GM23338 (cell line): ENCODE measurements at regions not wholly inside any gene's neighbourhood (a gene's known extent, or its start where the extent isn't known, plus 50 kb on each side); places are given as distances from the start of the nearest gene placed in this dataset.

Source experiments
- EZH2 ChIP-seq: fragments of 200-600 bp; sonication (generic); IDR thresholded peaks from one replicate; pipeline ENCODE4 v1.8.0; 2017; ENCODE audit warnings: antibody characterized with exemption, mild to moderate bottlenecking, low read depth; ENCODE audit not compliant: unreplicated experiment
- POLR2AphosphoS5 ChIP-seq: IDR thresholded peaks from 2 replicates; pipeline ENCODE4 v1.6.1; 2016; ENCODE audit warnings: antibody characterized with exemption, low read depth
- STAT1 ChIP-seq: IDR thresholded peaks from one replicate; pipeline ENCODE4 v1.6.1; 2016; ENCODE audit warnings: antibody characterized with exemption; ENCODE audit not compliant: unreplicated experiment
- TF ChIP-seq, protein P1 (sequence below), 2 experiments: fragments of 200-600 bp in 1 of 2; sonication (generic) in 1 of 2; conservative IDR thresholded peaks; 2 replicates each; pipeline versions ENCODE4 v1.5.1 to v1.6.1; 2016 to 2017; ENCODE audit warnings: antibody characterized with exemption in 2 of 2, low read depth in 2 of 2, mild to moderate bottlenecking in 2 of 2, moderate library complexity in 1 of 2

DNA sequence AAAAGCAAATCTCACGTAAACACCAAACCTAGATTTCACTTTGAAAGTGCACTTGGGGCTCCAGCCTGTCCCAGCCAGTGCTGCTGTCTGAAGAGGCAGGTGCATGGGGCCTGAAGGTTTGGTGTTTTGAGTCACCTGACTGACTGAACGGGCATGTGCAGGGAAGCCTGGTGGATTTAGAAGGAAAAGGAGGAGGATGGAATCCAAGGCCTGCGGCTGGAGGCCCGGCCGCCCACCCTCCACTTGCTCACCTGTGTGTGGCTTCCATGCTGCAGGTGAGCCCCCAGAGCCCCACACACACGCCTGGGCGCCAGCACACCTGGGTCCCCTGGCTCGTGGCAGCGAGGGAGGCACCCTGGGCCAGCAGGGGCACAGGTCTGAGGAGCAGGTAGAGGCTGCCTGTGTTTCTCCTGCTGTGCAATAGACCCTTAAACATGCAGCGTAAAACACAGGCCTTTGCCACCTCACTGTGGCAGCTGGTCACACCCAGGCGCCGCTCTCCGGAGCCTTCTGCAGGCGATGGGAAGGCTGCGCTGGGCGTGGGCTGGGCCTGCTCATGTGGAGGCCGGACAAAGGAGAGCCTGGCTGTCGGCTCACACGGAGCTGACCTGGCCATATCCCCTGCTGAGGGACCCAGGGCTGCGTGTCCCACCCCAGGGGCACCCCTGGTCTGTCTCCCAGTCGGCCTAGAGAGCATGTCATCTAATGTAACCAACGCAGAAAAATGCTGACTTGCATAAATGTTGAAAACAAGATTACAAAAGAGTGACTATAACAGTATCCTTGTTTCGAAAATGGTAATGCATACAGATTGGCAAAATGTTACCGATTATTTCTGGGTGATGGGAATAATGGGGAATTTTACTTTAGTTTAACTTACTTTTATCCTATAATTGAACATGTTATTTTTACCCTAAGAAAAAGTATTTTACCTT lies 71.3 kb downstream of the TMEM18 start:
- TF ChIP-seq, protein P1, sequence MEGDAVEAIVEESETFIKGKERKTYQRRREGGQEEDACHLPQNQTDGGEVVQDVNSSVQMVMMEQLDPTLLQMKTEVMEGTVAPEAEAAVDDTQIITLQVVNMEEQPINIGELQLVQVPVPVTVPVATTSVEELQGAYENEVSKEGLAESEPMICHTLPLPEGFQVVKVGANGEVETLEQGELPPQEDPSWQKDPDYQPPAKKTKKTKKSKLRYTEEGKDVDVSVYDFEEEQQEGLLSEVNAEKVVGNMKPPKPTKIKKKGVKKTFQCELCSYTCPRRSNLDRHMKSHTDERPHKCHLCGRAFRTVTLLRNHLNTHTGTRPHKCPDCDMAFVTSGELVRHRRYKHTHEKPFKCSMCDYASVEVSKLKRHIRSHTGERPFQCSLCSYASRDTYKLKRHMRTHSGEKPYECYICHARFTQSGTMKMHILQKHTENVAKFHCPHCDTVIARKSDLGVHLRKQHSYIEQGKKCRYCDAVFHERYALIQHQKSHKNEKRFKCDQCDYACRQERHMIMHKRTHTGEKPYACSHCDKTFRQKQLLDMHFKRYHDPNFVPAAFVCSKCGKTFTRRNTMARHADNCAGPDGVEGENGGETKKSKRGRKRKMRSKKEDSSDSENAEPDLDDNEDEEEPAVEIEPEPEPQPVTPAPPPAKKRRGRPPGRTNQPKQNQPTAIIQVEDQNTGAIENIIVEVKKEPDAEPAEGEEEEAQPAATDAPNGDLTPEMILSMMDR (conservative IDR thresholded peaks at IDR 0.05; ENCODE audit: low read depth in 2 of 2) = no peak
- no peak for TF ChIP-seq POLR2AphosphoS5
- TF ChIP-seq EZH2 = no peak
- TF ChIP-seq STAT1 = no peak
